ENCODE measurements at regions not wholly inside any gene's neighbourhood (a gene's known extent, or its start where the extent isn't known, plus 50 kb on each side); places are given as distances from the start of the nearest gene placed in this dataset.

DNA sequence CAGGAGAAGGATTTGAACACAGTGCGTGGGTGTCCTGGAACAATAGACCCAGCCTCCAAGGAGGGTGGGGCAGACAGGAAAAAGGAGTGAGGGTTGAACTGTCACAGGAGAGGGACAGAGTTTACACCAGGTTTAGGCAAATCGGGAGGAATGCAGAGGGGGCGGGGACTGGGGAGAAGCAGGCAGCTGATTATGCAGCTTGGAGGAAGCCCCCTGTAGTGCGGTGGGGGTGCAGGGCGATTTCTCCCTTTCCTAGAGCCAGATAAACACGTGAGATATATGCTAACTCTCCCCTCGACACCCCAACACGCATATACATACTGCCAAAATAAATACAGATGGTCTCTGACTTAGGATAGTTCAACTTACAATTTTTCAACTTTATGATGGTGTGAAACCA, 108.6 kb upstream of the PRR20G start:
- Histone ChIP-seq H2AFZ (ENCODE audit: low read depth, low read length) (no peak overlapping the region), H3K9me3 (ENCODE audit: insufficient read depth, low read depth, low read length) (no peaks in the 10 kb centered on the region), H3K4me1 (ENCODE audit: insufficient read depth, low read length) (no peaks in the 10 kb centered on the region), H3K36me3 (ENCODE audit: insufficient read depth, low read length) (no peaks in the 10 kb centered on the region), H4K20me1 (ENCODE audit: insufficient read depth, low read length) (no peaks in the 10 kb centered on the region), H3K4me2 (ENCODE audit: low read length) (no peak overlapping the region), H3K27ac (ENCODE audit: low read depth, low read length) (no peak overlapping the region), H3K9ac (ENCODE audit: low read length) (no peak overlapping the region), H3K79me2 (ENCODE audit: insufficient read depth, low read length) (no peaks in the 10 kb centered on the region), H3K27me3 (ENCODE audit: insufficient read depth, low read length) (no peaks in the 10 kb centered on the region), H3K4me3 (ENCODE audit: insufficient read depth, low read depth, low read length) (no peak overlapping the region)
- Mint-ChIP-seq H3K36me3 (ENCODE audit: low read depth, unreplicated experiment) (no peaks in the 10 kb centered on the region), H3K27me3 (ENCODE audit: low read depth, unreplicated experiment) (peaks cover 15% of the 10 kb centered on the region), H3K4me1 (ENCODE audit: low read depth, unreplicated experiment) (peaks cover 8% of the 10 kb centered on the region), H3K9me3 (ENCODE audit: unreplicated experiment) (peaks cover 3% of the 10 kb centered on the region), H3K4me3 (ENCODE audit: unreplicated experiment) (no peak overlapping the region), H3K27ac (ENCODE audit: unreplicated experiment) (no peak overlapping the region)
- DNase-seq (ENCODE audit: low read depth) (no peak), FAIRE-seq (no peak)
- TF ChIP-seq, protein P1, sequence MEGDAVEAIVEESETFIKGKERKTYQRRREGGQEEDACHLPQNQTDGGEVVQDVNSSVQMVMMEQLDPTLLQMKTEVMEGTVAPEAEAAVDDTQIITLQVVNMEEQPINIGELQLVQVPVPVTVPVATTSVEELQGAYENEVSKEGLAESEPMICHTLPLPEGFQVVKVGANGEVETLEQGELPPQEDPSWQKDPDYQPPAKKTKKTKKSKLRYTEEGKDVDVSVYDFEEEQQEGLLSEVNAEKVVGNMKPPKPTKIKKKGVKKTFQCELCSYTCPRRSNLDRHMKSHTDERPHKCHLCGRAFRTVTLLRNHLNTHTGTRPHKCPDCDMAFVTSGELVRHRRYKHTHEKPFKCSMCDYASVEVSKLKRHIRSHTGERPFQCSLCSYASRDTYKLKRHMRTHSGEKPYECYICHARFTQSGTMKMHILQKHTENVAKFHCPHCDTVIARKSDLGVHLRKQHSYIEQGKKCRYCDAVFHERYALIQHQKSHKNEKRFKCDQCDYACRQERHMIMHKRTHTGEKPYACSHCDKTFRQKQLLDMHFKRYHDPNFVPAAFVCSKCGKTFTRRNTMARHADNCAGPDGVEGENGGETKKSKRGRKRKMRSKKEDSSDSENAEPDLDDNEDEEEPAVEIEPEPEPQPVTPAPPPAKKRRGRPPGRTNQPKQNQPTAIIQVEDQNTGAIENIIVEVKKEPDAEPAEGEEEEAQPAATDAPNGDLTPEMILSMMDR (IDR thresholded peaks at IDR 0.05; ENCODE audit: insufficient read depth, low read depth, low read length) = no peak
- TF ChIP-seq EZH2 (IDR thresholded peaks at IDR 0.05; ENCODE audit: insufficient read depth, low read length) = no peak

DNA sequence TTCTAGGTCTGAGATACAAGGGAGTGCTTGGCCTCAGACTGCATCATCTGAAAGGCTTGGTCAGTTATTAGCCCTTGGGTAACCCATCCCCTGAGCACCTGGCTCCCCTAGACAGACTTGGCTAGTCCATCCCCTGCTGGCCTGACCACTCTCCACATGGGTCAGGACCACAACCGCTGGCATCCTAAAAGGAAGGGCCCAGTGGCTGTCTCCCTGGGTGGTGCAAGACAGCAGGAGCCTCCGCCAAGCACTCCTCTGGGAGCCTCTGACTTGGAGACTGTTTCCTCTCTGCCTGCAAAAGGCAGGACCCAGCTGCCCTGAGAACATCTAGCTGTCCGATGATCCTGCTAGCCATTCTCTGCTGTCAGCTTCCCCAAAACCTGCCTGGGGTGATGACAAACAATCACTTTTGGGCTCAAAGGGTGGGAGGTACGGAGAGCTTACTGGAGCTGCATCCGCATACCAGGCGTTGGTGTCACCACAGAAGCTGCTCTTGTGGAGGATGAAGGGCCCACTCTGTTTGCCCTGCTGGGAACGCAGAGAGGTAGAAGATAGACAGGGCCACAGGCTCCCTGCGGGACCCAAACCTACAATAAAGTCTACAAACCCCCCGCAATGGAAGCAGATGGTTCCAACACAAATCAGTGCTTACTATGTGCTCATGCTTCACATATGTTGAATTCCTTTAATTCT, 108.0 kb upstream of the PRR20G start:
- Histone ChIP-seq H3K9me3 (ENCODE audit: insufficient read depth, low read depth, low read length) (no peaks in the 10 kb centered on the region), H4K20me1 (ENCODE audit: insufficient read depth, low read length) (no peaks in the 10 kb centered on the region), H3K27ac (ENCODE audit: low read depth, low read length) (no peak overlapping the region), H3K9ac (ENCODE audit: low read length) (no peak overlapping the region), H3K27me3 (ENCODE audit: insufficient read depth, low read length) (no peaks in the 10 kb centered on the region), H3K36me3 (ENCODE audit: insufficient read depth, low read length) (no peaks in the 10 kb centered on the region), H3K4me3 (ENCODE audit: insufficient read depth, low read depth, low read length) (no peak overlapping the region), H3K4me1 (ENCODE audit: insufficient read depth, low read length) (no peaks in the 10 kb centered on the region), H3K79me2 (ENCODE audit: insufficient read depth, low read length) (no peaks in the 10 kb centered on the region), H2AFZ (ENCODE audit: low read depth, low read length) (no peak overlapping the region), H3K4me2 (ENCODE audit: low read length) (no peak overlapping the region)
- Mint-ChIP-seq H3K36me3 (ENCODE audit: low read depth, unreplicated experiment) (no peaks in the 10 kb centered on the region), H3K27ac (ENCODE audit: unreplicated experiment) (no peak overlapping the region), H3K4me1 (ENCODE audit: low read depth, unreplicated experiment) (peaks cover 8% of the 10 kb centered on the region), H3K4me3 (ENCODE audit: unreplicated experiment) (no peak overlapping the region), H3K9me3 (ENCODE audit: unreplicated experiment) (peaks cover 3% of the 10 kb centered on the region), H3K27me3 (ENCODE audit: low read depth, unreplicated experiment) (peaks cover 17% of the 10 kb centered on the region)
- no peak for TF ChIP-seq EZH2 (IDR thresholded peaks at IDR 0.05; ENCODE audit: insufficient read depth, low read length)
- TF ChIP-seq, protein P1 (IDR thresholded peaks at IDR 0.05; ENCODE audit: insufficient read depth, low read depth, low read length) = no peak
- DNase-seq (ENCODE audit: low read depth) = no peak
- no peak for FAIRE-seq

DNA sequence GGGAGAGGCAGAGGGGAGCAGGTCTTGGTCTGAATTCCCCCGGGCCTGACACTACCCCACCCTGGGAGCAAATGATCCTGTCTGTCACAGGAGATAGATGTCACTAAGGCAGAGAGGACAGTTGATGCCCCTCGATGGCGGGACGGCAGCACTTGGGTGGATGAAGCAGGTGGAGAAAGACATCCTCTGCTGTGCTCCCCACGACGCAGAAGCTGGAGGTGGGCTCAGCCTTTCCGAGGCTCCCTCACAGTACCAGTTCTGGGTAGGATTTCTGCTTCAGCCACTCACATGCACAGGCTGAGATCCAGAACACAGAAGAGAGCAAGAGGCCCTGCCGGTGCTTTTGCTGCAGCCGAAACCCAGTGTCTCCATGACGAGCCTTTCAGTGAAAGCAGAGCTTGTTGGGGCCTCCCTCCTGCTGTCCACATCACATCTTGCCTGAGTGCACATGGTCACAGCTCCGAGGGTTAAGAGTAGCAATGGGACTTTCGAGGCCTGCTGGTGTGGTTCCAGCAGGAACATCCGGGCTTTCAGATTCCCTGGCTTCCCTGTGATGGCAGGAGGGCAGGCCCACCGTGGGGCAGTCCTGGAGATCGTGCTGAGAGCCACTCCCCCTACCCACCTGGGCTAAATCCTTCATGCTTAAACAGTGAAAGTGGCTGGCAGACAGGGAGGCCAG, 107.3 kb upstream of the PRR20G start:
- TF ChIP-seq, protein P1 (IDR thresholded peaks at IDR 0.05; ENCODE audit: insufficient read depth, low read depth, low read length) = no peak
- no peak for TF ChIP-seq EZH2 (IDR thresholded peaks at IDR 0.05; ENCODE audit: insufficient read depth, low read length)
- no peak overlapping the region for H3K4me2 ChIP-seq (ENCODE audit: low read length)
- H2AFZ ChIP-seq (ENCODE audit: low read depth, low read length) = no peak overlapping the region
- no peaks in the 10 kb centered on the region for H3K36me3 ChIP-seq (ENCODE audit: insufficient read depth, low read length)
- H3K9ac ChIP-seq (ENCODE audit: low read length) = no peak overlapping the region
- H3K79me2 ChIP-seq (ENCODE audit: insufficient read depth, low read length) = no peaks in the 10 kb centered on the region
- no peak overlapping the region for H3K4me3 ChIP-seq (ENCODE audit: insufficient read depth, low read depth, low read length)
- no peaks in the 10 kb centered on the region for H3K9me3 ChIP-seq (ENCODE audit: insufficient read depth, low read depth, low read length)
- no peak overlapping the region for H3K27ac ChIP-seq (ENCODE audit: low read depth, low read length)
- DNase-seq (ENCODE audit: low read depth) = no peak
- peaks cover 8% of the 10 kb centered on the region for H3K4me1 Mint-ChIP-seq (ENCODE audit: low read depth, unreplicated experiment)
- no peak overlapping the region for H3K4me3 Mint-ChIP-seq (ENCODE audit: unreplicated experiment)
- peaks cover 19% of the 10 kb centered on the region for H3K27me3 Mint-ChIP-seq (ENCODE audit: low read depth, unreplicated experiment)
- FAIRE-seq = no peak
- peaks cover 3% of the 10 kb centered on the region for H3K9me3 Mint-ChIP-seq (ENCODE audit: unreplicated experiment)
- H3K36me3 Mint-ChIP-seq (ENCODE audit: low read depth, unreplicated experiment) = no peaks in the 10 kb centered on the region
- no peak overlapping the region for H3K27ac Mint-ChIP-seq (ENCODE audit: unreplicated experiment)
- H3K4me1 ChIP-seq (ENCODE audit: insufficient read depth, low read length) = no peaks in the 10 kb centered on the region
- H3K27me3 ChIP-seq (ENCODE audit: insufficient read depth, low read length) = no peaks in the 10 kb centered on the region
- no peaks in the 10 kb centered on the region for H4K20me1 ChIP-seq (ENCODE audit: insufficient read depth, low read length)
